ENCODE measurements at regions not wholly inside any gene's neighbourhood (a gene's known extent, or its start where the extent isn't known, plus 50 kb on each side); places are given as distances from the start of the nearest gene placed in this dataset.

DNA sequence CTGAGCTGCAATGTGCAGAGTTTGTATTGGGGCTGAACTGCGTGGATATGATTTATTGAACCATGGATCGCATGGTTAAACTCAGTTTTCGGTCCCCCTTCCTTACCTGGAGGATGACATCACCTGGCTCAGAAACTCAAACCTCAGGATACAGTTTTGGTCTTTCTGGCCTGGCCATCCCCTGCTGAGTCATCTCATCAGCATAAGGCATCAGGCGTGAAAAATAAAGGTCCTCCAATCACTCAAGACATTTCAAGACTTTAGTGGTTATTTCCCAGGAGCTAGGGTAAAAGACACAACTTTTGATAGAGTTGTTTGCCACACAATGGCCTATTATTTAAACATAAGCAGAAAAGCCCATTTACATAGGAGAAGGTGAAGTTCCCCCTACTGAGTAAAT lies 631.1 kb upstream of the TMEM132C start:
- no peak for TF ChIP-seq POLR2A (IDR thresholded peaks at IDR 0.05)
- TF ChIP-seq, protein P1, sequence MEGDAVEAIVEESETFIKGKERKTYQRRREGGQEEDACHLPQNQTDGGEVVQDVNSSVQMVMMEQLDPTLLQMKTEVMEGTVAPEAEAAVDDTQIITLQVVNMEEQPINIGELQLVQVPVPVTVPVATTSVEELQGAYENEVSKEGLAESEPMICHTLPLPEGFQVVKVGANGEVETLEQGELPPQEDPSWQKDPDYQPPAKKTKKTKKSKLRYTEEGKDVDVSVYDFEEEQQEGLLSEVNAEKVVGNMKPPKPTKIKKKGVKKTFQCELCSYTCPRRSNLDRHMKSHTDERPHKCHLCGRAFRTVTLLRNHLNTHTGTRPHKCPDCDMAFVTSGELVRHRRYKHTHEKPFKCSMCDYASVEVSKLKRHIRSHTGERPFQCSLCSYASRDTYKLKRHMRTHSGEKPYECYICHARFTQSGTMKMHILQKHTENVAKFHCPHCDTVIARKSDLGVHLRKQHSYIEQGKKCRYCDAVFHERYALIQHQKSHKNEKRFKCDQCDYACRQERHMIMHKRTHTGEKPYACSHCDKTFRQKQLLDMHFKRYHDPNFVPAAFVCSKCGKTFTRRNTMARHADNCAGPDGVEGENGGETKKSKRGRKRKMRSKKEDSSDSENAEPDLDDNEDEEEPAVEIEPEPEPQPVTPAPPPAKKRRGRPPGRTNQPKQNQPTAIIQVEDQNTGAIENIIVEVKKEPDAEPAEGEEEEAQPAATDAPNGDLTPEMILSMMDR (IDR thresholded peaks at IDR 0.05): no peak

Data from stomach (tissue), 4 donors.